Activated CD8-positive, alpha-beta memory T cell treated with anti-CD3 and anti-CD28 coated beads, Interleukin-2, amount 50 U/mL, for 48 hours (primary cell): ENCODE measurements at regions not wholly inside any gene's neighbourhood (a gene's known extent, or its start where the extent isn't known, plus 50 kb on each side); places are given as distances from the start of the nearest gene placed in this dataset.

Source experiments
- DNase-seq: peaks from one replicate; pipeline ENCODE4 v3.0.0-alpha.2; 2020

- DNase-seq: no peak
Measured at GRCh38 chr2:146235158-146235557, 1609.7 kb upstream of the ACVR2A start.

GRCh38 chr2:146229508-146230155 is 1615.2 kb upstream of the ACVR2A start:
- DNase-seq: no peak

GRCh38 chr2:146228466-146229058 is 1616.3 kb upstream of the ACVR2A start:
- no peak for DNase-seq

- no peak for DNase-seq
Measured at GRCh38 chr2:146228020-146228393, 1616.8 kb upstream of the ACVR2A start.

GRCh38 chr2:146227152-146228019 is 1617.4 kb upstream of the ACVR2A start:
- DNase-seq: no peak

GRCh38 chr2:146226077-146226476 is 1618.8 kb upstream of the ACVR2A start:
- DNase-seq: no peak

GRCh38 chr2:146221826-146222225 is 1623.0 kb upstream of the ACVR2A start:
- no peak for DNase-seq

GRCh38 chr2:146220957-146221356 is 1623.9 kb upstream of the ACVR2A start:
- no peak for DNase-seq

DNA sequence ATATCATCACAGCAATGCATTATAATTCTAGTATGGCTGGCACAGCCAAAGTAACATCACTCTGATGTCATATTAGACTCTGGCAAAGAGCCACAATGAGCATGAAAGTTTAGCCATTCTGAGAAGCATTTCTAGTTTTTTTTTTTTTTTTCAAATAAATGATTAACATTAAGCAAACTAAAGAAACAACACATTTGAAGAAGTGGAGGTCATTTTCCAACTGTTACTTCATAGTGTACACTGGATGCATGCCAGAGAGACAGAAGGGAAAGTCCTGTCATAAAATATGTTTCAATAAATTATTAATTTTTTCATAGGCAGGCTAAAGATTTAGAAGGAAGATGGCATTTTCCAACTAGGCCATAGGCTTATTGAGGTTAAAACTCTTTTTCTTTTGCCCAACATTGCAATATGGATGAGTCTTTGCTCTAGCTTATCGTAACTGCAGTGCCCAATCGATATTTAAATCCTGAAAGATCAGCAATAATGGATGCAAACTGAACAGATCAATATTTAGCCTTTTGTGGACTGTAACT is 1630.4 kb upstream of the ACVR2A start:
- DNase-seq: no peak

DNA sequence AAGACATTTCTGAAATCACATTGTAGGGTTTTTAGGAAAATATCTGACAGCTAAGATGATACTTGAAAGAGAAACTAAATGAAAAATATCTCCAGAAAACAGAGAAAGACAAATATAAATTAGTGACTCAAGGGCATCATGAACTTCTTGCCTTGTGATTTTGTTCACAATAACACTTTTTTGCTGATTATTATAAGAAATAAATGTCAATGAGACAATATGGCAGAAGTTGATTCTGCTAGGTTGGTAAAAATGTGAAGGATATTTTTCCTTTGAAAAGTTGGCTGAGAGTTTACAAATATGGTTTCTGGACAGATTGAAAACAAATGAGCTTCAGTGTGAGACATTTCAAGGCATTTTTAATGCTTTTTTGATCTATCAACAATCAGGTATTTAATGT is 1631.2 kb upstream of the ACVR2A start:
- DNase-seq: no peak

- DNase-seq: no peak
Measured at GRCh38 chr2:146212602-146213001, 1632.2 kb upstream of the ACVR2A start.

- no peak for DNase-seq
Measured at GRCh38 chr2:146209842-146210275, 1635.0 kb upstream of the ACVR2A start.

DNA sequence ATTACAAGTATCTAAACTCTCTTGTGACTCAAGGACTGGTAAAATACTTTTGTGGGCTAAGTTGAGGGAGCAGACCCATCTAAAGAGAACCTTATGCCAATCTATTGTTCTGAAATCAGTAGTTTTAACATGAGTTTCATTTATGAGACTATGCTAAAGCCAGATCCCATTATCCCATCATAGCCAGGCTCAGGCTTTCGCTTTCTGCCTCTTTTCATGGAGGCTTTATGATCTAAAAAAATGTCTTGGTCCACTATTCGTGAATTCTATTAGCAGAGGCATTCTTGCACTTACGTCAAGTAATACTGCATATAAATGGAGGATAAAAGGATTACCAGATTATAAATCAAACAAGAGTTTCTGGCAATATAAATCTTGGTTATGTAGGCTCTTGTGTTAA is 1636.9 kb upstream of the ACVR2A start:
- DNase-seq: no peak

DNA sequence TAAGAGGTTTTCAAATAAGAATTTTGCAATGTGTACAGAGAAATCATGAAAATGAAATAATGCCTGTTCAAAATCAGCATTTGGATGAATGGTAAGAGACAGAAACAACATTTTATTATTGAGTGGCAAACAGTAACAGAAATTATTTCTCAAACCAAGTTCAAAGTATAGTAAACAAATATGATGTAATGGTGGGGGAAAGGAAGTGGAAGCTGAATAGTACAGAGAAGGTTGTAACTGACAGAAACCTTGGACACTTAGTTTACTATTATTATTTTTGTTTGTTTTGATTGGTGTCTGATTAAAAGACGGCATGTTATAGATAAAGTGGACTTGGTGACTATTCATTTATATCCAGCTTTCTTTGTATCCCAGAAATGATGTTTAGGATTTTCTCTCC is 1637.4 kb upstream of the ACVR2A start:
- DNase-seq: no peak

GRCh38 chr2:146203064-146203624 is 1641.7 kb upstream of the ACVR2A start:
- DNase-seq: no peak

DNA sequence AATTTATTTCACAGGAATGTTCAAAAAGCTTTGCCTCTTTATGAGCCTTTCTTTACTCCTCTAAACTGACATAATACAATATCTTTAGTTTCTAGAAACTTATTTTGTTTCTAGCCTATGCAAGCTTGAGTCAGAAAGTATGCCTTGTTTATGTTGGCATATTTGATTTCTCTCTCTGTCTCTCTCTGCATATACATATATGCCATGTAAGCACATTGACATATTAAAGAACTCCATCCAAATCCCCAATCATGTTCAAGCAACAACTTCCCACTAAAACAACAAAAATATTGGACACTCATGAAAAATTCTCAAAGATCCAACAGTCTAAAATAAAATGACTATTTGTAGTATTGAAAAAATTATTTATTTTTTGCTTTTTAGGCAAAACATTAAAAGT is 1651.2 kb upstream of the ACVR2A start:
- DNase-seq: no peak

DNA sequence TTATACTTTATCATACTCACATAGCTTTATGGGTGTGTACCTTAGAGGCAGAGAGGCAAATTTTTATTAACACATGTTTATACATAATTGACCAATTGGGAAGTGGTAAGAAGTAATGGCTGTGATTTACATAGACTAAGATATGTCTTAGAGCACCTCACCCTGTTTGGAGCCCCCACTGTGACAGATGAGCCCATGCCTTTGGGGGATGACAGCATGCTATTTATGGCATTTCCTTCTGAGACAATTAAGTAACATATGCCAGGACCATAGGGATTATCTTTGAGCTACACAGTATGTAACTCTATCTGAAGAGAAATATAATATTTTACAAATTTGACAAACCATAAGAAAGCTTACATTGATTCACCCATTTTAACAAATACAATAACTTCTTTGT is 1655.3 kb upstream of the ACVR2A start:
- no peak for DNase-seq

DNA sequence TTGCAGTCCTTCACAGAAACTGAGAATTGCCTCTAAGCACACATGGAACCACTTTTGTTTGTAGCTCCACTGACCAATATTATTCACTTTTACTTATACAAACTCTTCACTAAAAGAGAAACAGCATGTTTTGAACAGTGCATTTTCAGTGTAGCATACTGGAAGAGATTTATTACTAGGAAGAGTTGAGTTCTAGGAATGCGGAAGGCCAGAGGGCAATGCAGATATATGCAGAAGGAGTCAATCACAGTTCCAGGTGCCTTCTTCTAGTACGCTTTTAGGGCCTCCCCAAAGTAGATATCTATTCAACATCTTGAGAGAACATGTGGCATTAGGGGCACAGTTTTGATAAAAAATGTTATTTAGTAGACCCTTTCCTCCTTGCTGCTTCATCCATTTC is 1654.0 kb upstream of the ZEB2 start:
- DNase-seq: no peak

- DNase-seq: no peak
Measured at GRCh38 chr2:146161256-146161882, 1641.5 kb upstream of the ZEB2 start.

- DNase-seq: no peak
Measured at GRCh38 chr2:146158072-146158674, 1638.3 kb upstream of the ZEB2 start.

DNA sequence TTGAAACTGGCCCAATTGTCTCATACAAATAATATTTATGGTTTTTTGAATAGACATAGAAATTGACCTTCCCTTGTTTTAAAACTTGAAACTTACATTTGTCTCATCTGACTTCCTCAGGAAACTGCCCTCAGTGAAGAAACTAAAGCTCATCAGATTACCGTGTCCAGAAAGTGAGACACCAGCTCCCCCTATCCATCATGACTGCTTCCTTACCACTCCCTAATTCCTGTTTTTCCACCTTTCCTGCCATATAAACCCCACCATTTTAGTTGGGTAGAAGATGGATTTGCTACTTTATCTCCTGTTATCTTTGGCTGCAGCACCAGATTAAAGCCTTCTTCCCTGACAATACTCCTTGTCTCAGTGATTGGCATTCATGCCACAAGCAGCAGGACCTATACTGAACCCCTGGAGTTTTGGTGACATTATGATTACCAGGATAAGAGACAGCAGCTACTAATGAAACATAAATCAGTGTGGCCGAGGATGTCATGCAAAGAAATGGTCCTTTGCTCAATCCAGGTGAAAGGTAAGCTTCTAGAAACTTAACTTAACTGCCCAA is 1627.6 kb upstream of the ZEB2 start:
- no peak for DNase-seq

DNA sequence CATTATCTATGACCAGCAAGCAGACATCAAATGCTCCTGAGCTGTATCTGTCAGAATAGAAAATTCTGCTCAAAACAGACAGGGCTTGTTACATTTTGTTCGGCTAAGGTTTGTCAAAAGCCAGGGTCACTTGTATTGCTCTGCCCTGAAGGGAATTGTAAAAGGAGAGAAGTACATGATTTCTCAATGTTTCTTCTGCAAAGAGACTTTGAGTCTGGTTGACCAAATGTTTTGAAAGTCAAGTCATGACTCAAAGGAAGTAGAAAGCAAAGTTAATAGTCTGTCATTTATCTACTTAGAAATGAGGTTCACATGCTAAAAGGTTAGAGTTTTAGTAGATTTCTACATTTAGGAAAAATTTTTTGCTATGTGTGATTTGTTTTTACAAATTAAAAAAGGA is 1624.1 kb upstream of the ZEB2 start:
- no peak for DNase-seq
